GM23338 (cell line): ENCODE measurements at regions not wholly inside any gene's neighbourhood (a gene's known extent, or its start where the extent isn't known, plus 50 kb on each side); places are given as distances from the start of the nearest gene placed in this dataset.

ENCODE experiments used
- CREB1 ChIP-seq: fragments of 250-450 bp; sonication (Bioruptor Pico); IDR thresholded peaks from 2 replicates; pipeline ENCODE4 v1.5.0; 2020; ENCODE audit warnings: low read depth, mild to moderate bottlenecking, moderate library complexity
- ETS1 ChIP-seq: IDR thresholded peaks from 2 replicates; pipeline ENCODE4 v1.6.1; 2016; ENCODE audit warnings: antibody characterized with exemption
- EZH2 ChIP-seq: fragments of 200-600 bp; sonication (generic); IDR thresholded peaks from one replicate; pipeline ENCODE4 v1.8.0; 2017; ENCODE audit warnings: antibody characterized with exemption, mild to moderate bottlenecking, low read depth; ENCODE audit not compliant: unreplicated experiment
- EZH2phosphoT487 ChIP-seq: fragments of 200-600 bp; sonication (generic); IDR thresholded peaks from one replicate; pipeline ENCODE4 v1.8.1; 2018; ENCODE audit warnings: antibody characterized with exemption; ENCODE audit not compliant: unreplicated experiment
- JUNB ChIP-seq: IDR thresholded peaks from one replicate; pipeline ENCODE4 v1.6.1; 2016; ENCODE audit warnings: antibody characterized with exemption; ENCODE audit not compliant: unreplicated experiment
- NANOG ChIP-seq: IDR thresholded peaks from 2 replicates; pipeline ENCODE4 v1.6.1; 2016; ENCODE audit warnings: antibody characterized with exemption, borderline replicate concordance
- POLR2AphosphoS5 ChIP-seq: IDR thresholded peaks from 2 replicates; pipeline ENCODE4 v1.6.1; 2016; ENCODE audit warnings: antibody characterized with exemption, low read depth
- ZNF114 ChIP-seq: fragments of 250-450 bp; sonication (Bioruptor Pico); IDR thresholded peaks from 2 replicates; pipeline ENCODE4 v1.5.0; 2020; ENCODE audit warnings: mild to moderate bottlenecking, moderate library complexity
- ZNF331 ChIP-seq: fragments of 250-450 bp; sonication (Bioruptor Pico); IDR thresholded peaks from 2 replicates; pipeline ENCODE4 v1.5.0; 2020; ENCODE audit warnings: low read depth, mild to moderate bottlenecking, moderate library complexity
- TF ChIP-seq, protein P1 (sequence below), 2 experiments: fragments of 200-600 bp in 1 of 2; sonication (generic) in 1 of 2; conservative IDR thresholded peaks; 2 replicates each; pipeline versions ENCODE4 v1.5.1 to v1.6.1; 2016 to 2017; ENCODE audit warnings: antibody characterized with exemption in 2 of 2, low read depth in 2 of 2, mild to moderate bottlenecking in 2 of 2, moderate library complexity in 1 of 2
- TF ChIP-seq, protein P2 (sequence below): IDR thresholded peaks from one replicate; pipeline ENCODE4 v1.6.1; 2018; ENCODE audit warnings: antibody characterized with exemption; ENCODE audit not compliant: unreplicated experiment

- TF ChIP-seq, protein P1, sequence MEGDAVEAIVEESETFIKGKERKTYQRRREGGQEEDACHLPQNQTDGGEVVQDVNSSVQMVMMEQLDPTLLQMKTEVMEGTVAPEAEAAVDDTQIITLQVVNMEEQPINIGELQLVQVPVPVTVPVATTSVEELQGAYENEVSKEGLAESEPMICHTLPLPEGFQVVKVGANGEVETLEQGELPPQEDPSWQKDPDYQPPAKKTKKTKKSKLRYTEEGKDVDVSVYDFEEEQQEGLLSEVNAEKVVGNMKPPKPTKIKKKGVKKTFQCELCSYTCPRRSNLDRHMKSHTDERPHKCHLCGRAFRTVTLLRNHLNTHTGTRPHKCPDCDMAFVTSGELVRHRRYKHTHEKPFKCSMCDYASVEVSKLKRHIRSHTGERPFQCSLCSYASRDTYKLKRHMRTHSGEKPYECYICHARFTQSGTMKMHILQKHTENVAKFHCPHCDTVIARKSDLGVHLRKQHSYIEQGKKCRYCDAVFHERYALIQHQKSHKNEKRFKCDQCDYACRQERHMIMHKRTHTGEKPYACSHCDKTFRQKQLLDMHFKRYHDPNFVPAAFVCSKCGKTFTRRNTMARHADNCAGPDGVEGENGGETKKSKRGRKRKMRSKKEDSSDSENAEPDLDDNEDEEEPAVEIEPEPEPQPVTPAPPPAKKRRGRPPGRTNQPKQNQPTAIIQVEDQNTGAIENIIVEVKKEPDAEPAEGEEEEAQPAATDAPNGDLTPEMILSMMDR (conservative IDR thresholded peaks at IDR 0.05; ENCODE audit: low read depth in 2 of 2), result no peak
- TF ChIP-seq EZH2 (no peak), EZH2phosphoT487 (no peak), POLR2AphosphoS5 (no peak), NANOG (no peak), CREB1 (CRISPR knock-in tag) (no peak), ETS1 (no peak), JUNB (no peak), ZNF331 (CRISPR knock-in tag) (no peak), ZNF114 (CRISPR knock-in tag) (no peak)
- TF ChIP-seq, protein P2, sequence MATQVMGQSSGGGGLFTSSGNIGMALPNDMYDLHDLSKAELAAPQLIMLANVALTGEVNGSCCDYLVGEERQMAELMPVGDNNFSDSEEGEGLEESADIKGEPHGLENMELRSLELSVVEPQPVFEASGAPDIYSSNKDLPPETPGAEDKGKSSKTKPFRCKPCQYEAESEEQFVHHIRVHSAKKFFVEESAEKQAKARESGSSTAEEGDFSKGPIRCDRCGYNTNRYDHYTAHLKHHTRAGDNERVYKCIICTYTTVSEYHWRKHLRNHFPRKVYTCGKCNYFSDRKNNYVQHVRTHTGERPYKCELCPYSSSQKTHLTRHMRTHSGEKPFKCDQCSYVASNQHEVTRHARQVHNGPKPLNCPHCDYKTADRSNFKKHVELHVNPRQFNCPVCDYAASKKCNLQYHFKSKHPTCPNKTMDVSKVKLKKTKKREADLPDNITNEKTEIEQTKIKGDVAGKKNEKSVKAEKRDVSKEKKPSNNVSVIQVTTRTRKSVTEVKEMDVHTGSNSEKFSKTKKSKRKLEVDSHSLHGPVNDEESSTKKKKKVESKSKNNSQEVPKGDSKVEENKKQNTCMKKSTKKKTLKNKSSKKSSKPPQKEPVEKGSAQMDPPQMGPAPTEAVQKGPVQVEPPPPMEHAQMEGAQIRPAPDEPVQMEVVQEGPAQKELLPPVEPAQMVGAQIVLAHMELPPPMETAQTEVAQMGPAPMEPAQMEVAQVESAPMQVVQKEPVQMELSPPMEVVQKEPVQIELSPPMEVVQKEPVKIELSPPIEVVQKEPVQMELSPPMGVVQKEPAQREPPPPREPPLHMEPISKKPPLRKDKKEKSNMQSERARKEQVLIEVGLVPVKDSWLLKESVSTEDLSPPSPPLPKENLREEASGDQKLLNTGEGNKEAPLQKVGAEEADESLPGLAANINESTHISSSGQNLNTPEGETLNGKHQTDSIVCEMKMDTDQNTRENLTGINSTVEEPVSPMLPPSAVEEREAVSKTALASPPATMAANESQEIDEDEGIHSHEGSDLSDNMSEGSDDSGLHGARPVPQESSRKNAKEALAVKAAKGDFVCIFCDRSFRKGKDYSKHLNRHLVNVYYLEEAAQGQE, result no peak
Measured at GRCh38 chr7:136392856-136393255, 415.7 kb upstream of the MTPN start.
